22Rv1 (cell line): ENCODE measurements at regions not wholly inside any gene's neighbourhood (a gene's known extent, or its start where the extent isn't known, plus 50 kb on each side); places are given as distances from the start of the nearest gene placed in this dataset.

ENCODE experiments used
- ZFX ChIP-seq: fragments of 450-650 bp; IDR thresholded peaks from 2 replicates; pipeline ENCODE4 v1.6.1; 2017; ENCODE audit warnings: antibody characterized with exemption, borderline replicate concordance
- TF ChIP-seq, protein P1 (sequence below): fragments of 450-650 bp; IDR thresholded peaks from 2 replicates; pipeline ENCODE4 v1.5.1; 2017; ENCODE audit warnings: mild to moderate bottlenecking

- TF ChIP-seq, protein P1, sequence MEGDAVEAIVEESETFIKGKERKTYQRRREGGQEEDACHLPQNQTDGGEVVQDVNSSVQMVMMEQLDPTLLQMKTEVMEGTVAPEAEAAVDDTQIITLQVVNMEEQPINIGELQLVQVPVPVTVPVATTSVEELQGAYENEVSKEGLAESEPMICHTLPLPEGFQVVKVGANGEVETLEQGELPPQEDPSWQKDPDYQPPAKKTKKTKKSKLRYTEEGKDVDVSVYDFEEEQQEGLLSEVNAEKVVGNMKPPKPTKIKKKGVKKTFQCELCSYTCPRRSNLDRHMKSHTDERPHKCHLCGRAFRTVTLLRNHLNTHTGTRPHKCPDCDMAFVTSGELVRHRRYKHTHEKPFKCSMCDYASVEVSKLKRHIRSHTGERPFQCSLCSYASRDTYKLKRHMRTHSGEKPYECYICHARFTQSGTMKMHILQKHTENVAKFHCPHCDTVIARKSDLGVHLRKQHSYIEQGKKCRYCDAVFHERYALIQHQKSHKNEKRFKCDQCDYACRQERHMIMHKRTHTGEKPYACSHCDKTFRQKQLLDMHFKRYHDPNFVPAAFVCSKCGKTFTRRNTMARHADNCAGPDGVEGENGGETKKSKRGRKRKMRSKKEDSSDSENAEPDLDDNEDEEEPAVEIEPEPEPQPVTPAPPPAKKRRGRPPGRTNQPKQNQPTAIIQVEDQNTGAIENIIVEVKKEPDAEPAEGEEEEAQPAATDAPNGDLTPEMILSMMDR, result no peak
- TF ChIP-seq ZFX, result no peak
These were observed 110.2 kb upstream of the FGGY start for GRCh38 chr1:59186656-59187055.
